ENCODE measurements at regions not wholly inside any gene's neighbourhood (a gene's known extent, or its start where the extent isn't known, plus 50 kb on each side); places are given as distances from the start of the nearest gene placed in this dataset.

GRCh38 chr3:13266005-13266404 is 154.1 kb downstream of the NUP210 start:
- Histone ChIP-seq H3K27me3 (replicated peaks; ENCODE audit: insufficient read depth) (peaks cover under 1% of the 10 kb centered on the region; the same call in 1 of the 2 replicates), H3K4me2 (ENCODE audit: unreplicated experiment) (no peak overlapping the region), H3K4me3 (no peak overlapping the region), H4K20me1 (ENCODE audit: insufficient read depth) (no peaks in the 10 kb centered on the region), H3K36me3 (ENCODE audit: low read depth) (no peaks in the 10 kb centered on the region), H3K4me1 (ENCODE audit: insufficient read depth) (no peaks in the 10 kb centered on the region), H3K79me2 (ENCODE audit: insufficient read depth) (no peaks in the 10 kb centered on the region), H3K27ac (no peak overlapping the region), H3K9me3 (ENCODE audit: low read depth) (no peaks in the 10 kb centered on the region), H3K9ac (no peak overlapping the region), H2AFZ (no peak overlapping the region), H3K9me2 (ENCODE audit: insufficient read depth) (no peaks in the 10 kb centered on the region), H3F3A (ENCODE audit: insufficient read depth) (no peaks in the 10 kb centered on the region)
- no peak for DNase-seq
- 58 to 64% methylated on average over 8 of the region's 8 CpGs for WGBS, 2 experiments (ENCODE audit: low coverage in 1 of 2, low lambda C conversion rate in 2 of 2, missing lambda C conversion rate in 2 of 2)
- in situ Hi-C loops (cut with MboI) = no loop called here
- TF ChIP-seq EZH2 (IDR thresholded peaks at IDR 0.05; ENCODE audit: insufficient read depth, poor library complexity, severe bottlenecking) (no peak), EZH2phosphoT487 (IDR thresholded peaks at IDR 0.05; ENCODE audit: insufficient read depth, low read depth) (no peak)

GRCh38 chr3:13265507-13265906 is 154.6 kb downstream of the NUP210 start:
- no peaks in the 10 kb centered on the region for H4K20me1 ChIP-seq (ENCODE audit: insufficient read depth)
- H3F3A ChIP-seq (ENCODE audit: insufficient read depth) = no peaks in the 10 kb centered on the region
- TF ChIP-seq EZH2phosphoT487 (IDR thresholded peaks at IDR 0.05; ENCODE audit: insufficient read depth, low read depth) = no peak
- TF ChIP-seq EZH2 (IDR thresholded peaks at IDR 0.05; ENCODE audit: insufficient read depth, poor library complexity, severe bottlenecking) = no peak
- H3K4me1 ChIP-seq (ENCODE audit: insufficient read depth) = no peaks in the 10 kb centered on the region
- H3K27ac ChIP-seq = no peak overlapping the region
- WGBS, 2 experiments (ENCODE audit: low coverage in 1 of 2, low lambda C conversion rate in 2 of 2, missing lambda C conversion rate in 2 of 2) = 32 to 36% methylated on average over 3 of the region's 3 CpGs
- no peaks in the 10 kb centered on the region for H3K9me2 ChIP-seq (ENCODE audit: insufficient read depth)
- no peak overlapping the region for H2AFZ ChIP-seq
- peaks cover 5% of the 10 kb centered on the region; the same call in 1 of the 2 replicates for H3K27me3 ChIP-seq (replicated peaks; ENCODE audit: insufficient read depth)
- no peak overlapping the region for H3K4me2 ChIP-seq (ENCODE audit: unreplicated experiment)
- H3K4me3 ChIP-seq = no peak overlapping the region
- H3K9ac ChIP-seq = no peak overlapping the region
- H3K79me2 ChIP-seq (ENCODE audit: insufficient read depth) = no peaks in the 10 kb centered on the region
- in situ Hi-C loops (cut with MboI) = no loop called here
- H3K36me3 ChIP-seq (ENCODE audit: low read depth) = no peaks in the 10 kb centered on the region
- H3K9me3 ChIP-seq (ENCODE audit: low read depth) = no peaks in the 10 kb centered on the region
- no peak for DNase-seq

- peaks cover 8% of the 10 kb centered on the region; the same call in 1 of the 2 replicates for H3K27me3 ChIP-seq (replicated peaks; ENCODE audit: insufficient read depth)
- no peak overlapping the region for H3K4me2 ChIP-seq (ENCODE audit: unreplicated experiment)
- H3K27ac ChIP-seq = no peak overlapping the region
- DNase-seq = no peak
- no peaks in the 10 kb centered on the region for H3K9me3 ChIP-seq (ENCODE audit: low read depth)
- TF ChIP-seq EZH2 (IDR thresholded peaks at IDR 0.05; ENCODE audit: insufficient read depth, poor library complexity, severe bottlenecking) = no peak
- no peak for TF ChIP-seq EZH2phosphoT487 (IDR thresholded peaks at IDR 0.05; ENCODE audit: insufficient read depth, low read depth)
- no peaks in the 10 kb centered on the region for H3F3A ChIP-seq (ENCODE audit: insufficient read depth)
- H4K20me1 ChIP-seq (ENCODE audit: insufficient read depth) = no peaks in the 10 kb centered on the region
- H3K4me1 ChIP-seq (ENCODE audit: insufficient read depth) = no peaks in the 10 kb centered on the region
- H2AFZ ChIP-seq = no peak overlapping the region
- in situ Hi-C loops (cut with MboI) = no loop called here
- no peaks in the 10 kb centered on the region for H3K9me2 ChIP-seq (ENCODE audit: insufficient read depth)
- WGBS, 2 experiments (ENCODE audit: low coverage in 1 of 2, low lambda C conversion rate in 2 of 2, missing lambda C conversion rate in 2 of 2) = 54 to 57% methylated on average over 7 of the region's 7 CpGs
- no peaks in the 10 kb centered on the region for H3K36me3 ChIP-seq (ENCODE audit: low read depth)
- H3K4me3 ChIP-seq = no peak overlapping the region
- no peaks in the 10 kb centered on the region for H3K79me2 ChIP-seq (ENCODE audit: insufficient read depth)
- no peak overlapping the region for H3K9ac ChIP-seq
Observed at GRCh38 chr3:13265016-13265415, 155.1 kb downstream of the NUP210 start.

- H3K4me2 ChIP-seq (ENCODE audit: unreplicated experiment) = no peak overlapping the region
- H4K20me1 ChIP-seq (ENCODE audit: insufficient read depth) = no peaks in the 10 kb centered on the region
- H3K4me1 ChIP-seq (ENCODE audit: insufficient read depth) = no peaks in the 10 kb centered on the region
- H3K9me3 ChIP-seq (ENCODE audit: low read depth) = no peaks in the 10 kb centered on the region
- in situ Hi-C loops (cut with MboI) = no loop called here
- H3K36me3 ChIP-seq (ENCODE audit: low read depth) = no peaks in the 10 kb centered on the region
- H2AFZ ChIP-seq = no peak overlapping the region
- H3K27ac ChIP-seq = no peak overlapping the region
- no peak for DNase-seq
- peaks cover 12% of the 10 kb centered on the region; the same call in 1 of the 2 replicates for H3K27me3 ChIP-seq (replicated peaks; ENCODE audit: insufficient read depth)
- H3F3A ChIP-seq (ENCODE audit: insufficient read depth) = no peaks in the 10 kb centered on the region
- TF ChIP-seq EZH2 (IDR thresholded peaks at IDR 0.05; ENCODE audit: insufficient read depth, poor library complexity, severe bottlenecking) (no peak), EZH2phosphoT487 (IDR thresholded peaks at IDR 0.05; ENCODE audit: insufficient read depth, low read depth) (no peak)
- 57% methylated on average over 8 to 9 of the region's 9 CpGs for WGBS, 2 experiments (ENCODE audit: low coverage in 1 of 2, low lambda C conversion rate in 2 of 2, missing lambda C conversion rate in 2 of 2)
- H3K79me2 ChIP-seq (ENCODE audit: insufficient read depth) = no peaks in the 10 kb centered on the region
- H3K9ac ChIP-seq = no peak overlapping the region
- no peaks in the 10 kb centered on the region for H3K9me2 ChIP-seq (ENCODE audit: insufficient read depth)
- no peak overlapping the region for H3K4me3 ChIP-seq
Observed at GRCh38 chr3:13264468-13264795, 155.7 kb downstream of the NUP210 start.
